GM23338 (cell line): ENCODE measurements at regions not wholly inside any gene's neighbourhood (a gene's known extent, or its start where the extent isn't known, plus 50 kb on each side); places are given as distances from the start of the nearest gene placed in this dataset.

Source experiments
- ATAC-seq: fragments of 200-7000 bp; cut with Tn5 transposase; 3 replicates; pipeline ENCODE4 v1.9.1; 2020
- DNase-seq: peaks from one replicate; pipeline ENCODE4 v3.0.0-alpha.2; 2015; ENCODE audit warnings: low spot score
- H2AFZ ChIP-seq: fragments of 200-600 bp; sonication (generic); 2 replicates; pipeline ENCODE4 v1.8.0; 2016; ENCODE audit warnings: antibody characterized with exemption, mild to moderate bottlenecking, moderate library complexity
- H3F3A ChIP-seq: fragments of 200-600 bp; sonication (generic); replicated peaks from 2 replicates; pipeline ENCODE4 v1.8.0; 2017; ENCODE audit warnings: antibody characterized with exemption, mixed run types, low read depth
- H3K27ac ChIP-seq: fragments of 200-600 bp; sonication (generic); 2 replicates; pipeline ENCODE4 v1.6.1; 2016; ENCODE audit warnings: low read depth
- H3K27me3 ChIP-seq: fragments of 200-600 bp; sonication (generic); 2 replicates; pipeline ENCODE4 v1.8.0; 2016; ENCODE audit warnings: mild to moderate bottlenecking, mixed run types, moderate library complexity; ENCODE audit not compliant: insufficient read depth
- H3K36me3 ChIP-seq: fragments of 200-600 bp; sonication (generic); 2 replicates; pipeline ENCODE4 v1.8.0; 2016; ENCODE audit warnings: mild to moderate bottlenecking; ENCODE audit not compliant: insufficient read depth
- H3K4me1 ChIP-seq: fragments of 200-600 bp; sonication (generic); 2 replicates; pipeline ENCODE4 v1.8.0; 2016; ENCODE audit warnings: mild to moderate bottlenecking, moderate library complexity; ENCODE audit not compliant: insufficient read depth
- H3K4me2 ChIP-seq: fragments of 200-600 bp; sonication (generic); 2 replicates; pipeline ENCODE4 v1.7.1; 2017; ENCODE audit warnings: mixed run types
- H3K4me3 ChIP-seq: fragments of 200-600 bp; sonication (generic); 2 replicates; pipeline ENCODE4 v1.6.1; 2016; ENCODE audit warnings: mixed run types
- H3K79me2 ChIP-seq: fragments of 200-600 bp; sonication (generic); replicated peaks from 2 replicates; pipeline ENCODE4 v1.8.0; 2017; ENCODE audit warnings: mild to moderate bottlenecking; ENCODE audit not compliant: insufficient read depth
- H3K9me2 ChIP-seq: fragments of 200-600 bp; sonication (generic); 2 replicates; pipeline ENCODE4 v1.8.0; 2017; ENCODE audit not compliant: insufficient read depth
- H4K20me1 ChIP-seq: fragments of 200-600 bp; sonication (generic); replicated peaks from 2 replicates; pipeline ENCODE4 v1.8.0; 2017; ENCODE audit warnings: mild to moderate bottlenecking; ENCODE audit not compliant: insufficient read depth
- H3K27ac Mint-ChIP-seq: 2 replicates; pipeline ENCODE4 v1.8.0; 2020; ENCODE audit warnings: inconsistent platforms, mild to moderate bottlenecking, moderate library complexity, mixed read lengths
- H3K27me3 Mint-ChIP-seq: 3 replicates; pipeline ENCODE4 v1.8.0; 2022; ENCODE audit warnings: low read depth, mild to moderate bottlenecking, moderate library complexity, mixed read lengths, inconsistent platforms; ENCODE audit not compliant: insufficient read depth, poor library complexity
- H3K36me3 Mint-ChIP-seq: 3 replicates; pipeline ENCODE4 v1.8.0; 2021; ENCODE audit warnings: low read depth, mild to moderate bottlenecking, inconsistent platforms, moderate library complexity, mixed read lengths
- H3K4me1 Mint-ChIP-seq: 3 replicates; pipeline ENCODE4 v1.8.0; 2020; ENCODE audit warnings: mild to moderate bottlenecking, inconsistent platforms, mixed read lengths
- H3K4me3 Mint-ChIP-seq: 3 replicates; pipeline ENCODE4 v1.8.0; 2021; ENCODE audit warnings: moderate library complexity, mild to moderate bottlenecking, inconsistent platforms, mixed read lengths
- H3K9me3 Mint-ChIP-seq: 3 replicates; pipeline ENCODE4 v1.8.0; 2020; ENCODE audit warnings: moderate library complexity, mild to moderate bottlenecking, inconsistent platforms, mixed read lengths
- CREB1 ChIP-seq: fragments of 250-450 bp; sonication (Bioruptor Pico); IDR thresholded peaks from 2 replicates; pipeline ENCODE4 v1.5.0; 2020; ENCODE audit warnings: low read depth, mild to moderate bottlenecking, moderate library complexity
- POLR2AphosphoS5 ChIP-seq: IDR thresholded peaks from 2 replicates; pipeline ENCODE4 v1.6.1; 2016; ENCODE audit warnings: antibody characterized with exemption, low read depth
- STAT1 ChIP-seq: IDR thresholded peaks from one replicate; pipeline ENCODE4 v1.6.1; 2016; ENCODE audit warnings: antibody characterized with exemption; ENCODE audit not compliant: unreplicated experiment
- ZNF114 ChIP-seq: fragments of 250-450 bp; sonication (Bioruptor Pico); IDR thresholded peaks from 2 replicates; pipeline ENCODE4 v1.5.0; 2020; ENCODE audit warnings: mild to moderate bottlenecking, moderate library complexity
- TF ChIP-seq, protein P1 (sequence below): IDR thresholded peaks from one replicate; pipeline ENCODE4 v1.6.1; 2018; ENCODE audit warnings: antibody characterized with exemption; ENCODE audit not compliant: unreplicated experiment
- TF ChIP-seq, protein P2 (sequence below): fragments of 250-450 bp; sonication (Bioruptor Pico); IDR thresholded peaks from 2 replicates; pipeline ENCODE4 v1.5.0; 2020; ENCODE audit warnings: mild to moderate bottlenecking, moderate library complexity
- TF ChIP-seq, protein P3 (sequence below), 2 experiments: fragments of 200-600 bp in 1 of 2; sonication (generic) in 1 of 2; conservative IDR thresholded peaks; 2 replicates each; pipeline versions ENCODE4 v1.5.1 to v1.6.1; 2016 to 2017; ENCODE audit warnings: antibody characterized with exemption in 2 of 2, low read depth in 2 of 2, mild to moderate bottlenecking in 2 of 2, moderate library complexity in 1 of 2

DNA sequence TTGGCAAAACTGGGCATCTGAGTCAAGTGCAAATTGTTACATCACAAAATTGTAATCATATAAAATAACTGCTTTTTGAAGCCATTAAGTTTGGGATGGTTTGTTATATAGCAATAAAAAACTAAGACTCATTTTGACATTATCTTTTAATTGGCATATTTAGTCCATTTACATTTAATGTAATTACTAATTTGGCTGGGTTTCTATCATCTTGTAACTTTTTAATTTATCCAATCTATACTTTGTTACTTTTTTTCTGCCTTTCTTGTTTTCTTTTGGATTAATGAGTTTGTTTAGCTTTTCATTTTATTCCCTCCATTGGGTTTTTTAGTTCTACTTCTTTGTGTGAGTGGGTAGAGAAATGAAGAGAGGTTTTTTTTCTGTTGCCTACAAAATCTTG lies 76.3 kb downstream of the DRAM2 start:
- Mint-ChIP-seq H3K9me3 (peaks cover 46% of the 10 kb centered on the region), H3K36me3 (no peaks in the 10 kb centered on the region), H3K4me1 (no peaks in the 10 kb centered on the region), H3K4me3 (no peak overlapping the region), H3K27me3 (no peaks in the 10 kb centered on the region), H3K27ac (no peak overlapping the region)
- no peak for DNase-seq
- Histone ChIP-seq H3K27me3 (no peaks in the 10 kb centered on the region), H3K27ac (no peak overlapping the region), H3K4me1 (no peaks in the 10 kb centered on the region), H2AFZ (no peak overlapping the region), H3K36me3 (peaks cover 2% of the 10 kb centered on the region; the same call in 1 of the 2 replicates), H3K4me2 (no peak overlapping the region), H4K20me1 (no peaks in the 10 kb centered on the region), H3K4me3 (no peak overlapping the region), H3F3A (no peaks in the 10 kb centered on the region), H3K79me2 (no peaks in the 10 kb centered on the region), H3K9me2 (0 out of 2 replicates have a peak, but pooled peaks cover 4% of the 10 kb centered on the region)
- no peak for ATAC-seq
- no peak for TF ChIP-seq CREB1 (CRISPR knock-in tag)
- TF ChIP-seq POLR2AphosphoS5: no peak
- TF ChIP-seq ZNF114 (CRISPR knock-in tag): no peak
- no peak for TF ChIP-seq STAT1
- TF ChIP-seq, protein P1, sequence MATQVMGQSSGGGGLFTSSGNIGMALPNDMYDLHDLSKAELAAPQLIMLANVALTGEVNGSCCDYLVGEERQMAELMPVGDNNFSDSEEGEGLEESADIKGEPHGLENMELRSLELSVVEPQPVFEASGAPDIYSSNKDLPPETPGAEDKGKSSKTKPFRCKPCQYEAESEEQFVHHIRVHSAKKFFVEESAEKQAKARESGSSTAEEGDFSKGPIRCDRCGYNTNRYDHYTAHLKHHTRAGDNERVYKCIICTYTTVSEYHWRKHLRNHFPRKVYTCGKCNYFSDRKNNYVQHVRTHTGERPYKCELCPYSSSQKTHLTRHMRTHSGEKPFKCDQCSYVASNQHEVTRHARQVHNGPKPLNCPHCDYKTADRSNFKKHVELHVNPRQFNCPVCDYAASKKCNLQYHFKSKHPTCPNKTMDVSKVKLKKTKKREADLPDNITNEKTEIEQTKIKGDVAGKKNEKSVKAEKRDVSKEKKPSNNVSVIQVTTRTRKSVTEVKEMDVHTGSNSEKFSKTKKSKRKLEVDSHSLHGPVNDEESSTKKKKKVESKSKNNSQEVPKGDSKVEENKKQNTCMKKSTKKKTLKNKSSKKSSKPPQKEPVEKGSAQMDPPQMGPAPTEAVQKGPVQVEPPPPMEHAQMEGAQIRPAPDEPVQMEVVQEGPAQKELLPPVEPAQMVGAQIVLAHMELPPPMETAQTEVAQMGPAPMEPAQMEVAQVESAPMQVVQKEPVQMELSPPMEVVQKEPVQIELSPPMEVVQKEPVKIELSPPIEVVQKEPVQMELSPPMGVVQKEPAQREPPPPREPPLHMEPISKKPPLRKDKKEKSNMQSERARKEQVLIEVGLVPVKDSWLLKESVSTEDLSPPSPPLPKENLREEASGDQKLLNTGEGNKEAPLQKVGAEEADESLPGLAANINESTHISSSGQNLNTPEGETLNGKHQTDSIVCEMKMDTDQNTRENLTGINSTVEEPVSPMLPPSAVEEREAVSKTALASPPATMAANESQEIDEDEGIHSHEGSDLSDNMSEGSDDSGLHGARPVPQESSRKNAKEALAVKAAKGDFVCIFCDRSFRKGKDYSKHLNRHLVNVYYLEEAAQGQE: no peak
- TF ChIP-seq, protein P2, sequence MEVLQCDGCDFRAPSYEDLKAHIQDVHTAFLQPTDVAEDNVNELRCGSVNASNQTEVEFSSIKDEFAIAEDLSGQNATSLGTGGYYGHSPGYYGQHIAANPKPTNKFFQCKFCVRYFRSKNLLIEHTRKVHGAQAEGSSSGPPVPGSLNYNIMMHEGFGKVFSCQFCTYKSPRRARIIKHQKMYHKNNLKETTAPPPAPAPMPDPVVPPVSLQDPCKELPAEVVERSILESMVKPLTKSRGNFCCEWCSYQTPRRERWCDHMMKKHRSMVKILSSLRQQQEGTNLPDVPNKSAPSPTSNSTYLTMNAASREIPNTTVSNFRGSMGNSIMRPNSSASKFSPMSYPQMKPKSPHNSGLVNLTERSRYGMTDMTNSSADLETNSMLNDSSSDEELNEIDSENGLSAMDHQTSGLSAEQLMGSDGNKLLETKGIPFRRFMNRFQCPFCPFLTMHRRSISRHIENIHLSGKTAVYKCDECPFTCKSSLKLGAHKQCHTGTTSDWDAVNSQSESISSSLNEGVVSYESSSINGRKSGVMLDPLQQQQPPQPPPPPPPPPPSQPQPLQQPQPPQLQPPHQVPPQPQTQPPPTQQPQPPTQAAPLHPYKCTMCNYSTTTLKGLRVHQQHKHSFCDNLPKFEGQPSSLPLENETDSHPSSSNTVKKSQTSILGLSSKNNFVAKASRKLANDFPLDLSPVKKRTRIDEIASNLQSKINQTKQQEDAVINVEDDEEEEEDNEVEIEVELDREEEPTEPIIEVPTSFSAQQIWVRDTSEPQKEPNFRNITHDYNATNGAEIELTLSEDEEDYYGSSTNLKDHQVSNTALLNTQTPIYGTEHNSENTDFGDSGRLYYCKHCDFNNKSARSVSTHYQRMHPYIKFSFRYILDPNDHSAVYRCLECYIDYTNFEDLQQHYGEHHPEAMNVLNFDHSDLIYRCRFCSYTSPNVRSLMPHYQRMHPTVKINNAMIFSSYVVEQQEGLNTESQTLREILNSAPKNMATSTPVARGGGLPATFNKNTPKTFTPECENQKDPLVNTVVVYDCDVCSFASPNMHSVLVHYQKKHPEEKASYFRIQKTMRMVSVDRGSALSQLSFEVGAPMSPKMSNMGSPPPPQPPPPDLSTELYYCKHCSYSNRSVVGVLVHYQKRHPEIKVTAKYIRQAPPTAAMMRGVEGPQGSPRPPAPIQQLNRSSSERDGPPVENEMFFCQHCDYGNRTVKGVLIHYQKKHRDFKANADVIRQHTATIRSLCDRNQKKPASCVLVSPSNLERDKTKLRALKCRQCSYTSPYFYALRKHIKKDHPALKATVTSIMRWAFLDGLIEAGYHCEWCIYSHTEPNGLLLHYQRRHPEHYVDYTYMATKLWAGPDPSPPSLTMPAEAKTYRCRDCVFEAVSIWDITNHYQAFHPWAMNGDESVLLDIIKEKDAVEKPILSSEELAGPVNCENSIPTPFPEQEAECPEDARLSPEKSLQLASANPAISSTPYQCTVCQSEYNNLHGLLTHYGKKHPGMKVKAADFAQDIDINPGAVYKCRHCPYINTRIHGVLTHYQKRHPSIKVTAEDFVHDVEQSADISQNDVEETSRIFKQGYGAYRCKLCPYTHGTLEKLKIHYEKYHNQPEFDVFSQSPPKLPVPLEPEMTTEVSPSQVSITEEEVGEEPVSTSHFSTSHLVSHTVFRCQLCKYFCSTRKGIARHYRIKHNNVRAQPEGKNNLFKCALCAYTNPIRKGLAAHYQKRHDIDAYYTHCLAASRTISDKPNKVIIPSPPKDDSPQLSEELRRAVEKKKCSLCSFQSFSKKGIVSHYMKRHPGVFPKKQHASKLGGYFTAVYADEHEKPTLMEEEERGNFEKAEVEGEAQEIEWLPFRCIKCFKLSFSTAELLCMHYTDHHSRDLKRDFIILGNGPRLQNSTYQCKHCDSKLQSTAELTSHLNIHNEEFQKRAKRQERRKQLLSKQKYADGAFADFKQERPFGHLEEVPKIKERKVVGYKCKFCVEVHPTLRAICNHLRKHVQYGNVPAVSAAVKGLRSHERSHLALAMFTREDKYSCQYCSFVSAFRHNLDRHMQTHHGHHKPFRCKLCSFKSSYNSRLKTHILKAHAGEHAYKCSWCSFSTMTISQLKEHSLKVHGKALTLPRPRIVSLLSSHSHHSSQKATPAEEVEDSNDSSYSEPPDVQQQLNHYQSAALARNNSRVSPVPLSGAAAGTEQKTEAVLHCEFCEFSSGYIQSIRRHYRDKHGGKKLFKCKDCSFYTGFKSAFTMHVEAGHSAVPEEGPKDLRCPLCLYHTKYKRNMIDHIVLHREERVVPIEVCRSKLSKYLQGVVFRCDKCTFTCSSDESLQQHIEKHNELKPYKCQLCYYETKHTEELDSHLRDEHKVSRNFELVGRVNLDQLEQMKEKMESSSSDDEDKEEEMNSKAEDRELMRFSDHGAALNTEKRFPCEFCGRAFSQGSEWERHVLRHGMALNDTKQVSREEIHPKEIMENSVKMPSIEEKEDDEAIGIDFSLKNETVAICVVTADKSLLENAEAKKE (CRISPR knock-in tag): no peak
- TF ChIP-seq, protein P3, sequence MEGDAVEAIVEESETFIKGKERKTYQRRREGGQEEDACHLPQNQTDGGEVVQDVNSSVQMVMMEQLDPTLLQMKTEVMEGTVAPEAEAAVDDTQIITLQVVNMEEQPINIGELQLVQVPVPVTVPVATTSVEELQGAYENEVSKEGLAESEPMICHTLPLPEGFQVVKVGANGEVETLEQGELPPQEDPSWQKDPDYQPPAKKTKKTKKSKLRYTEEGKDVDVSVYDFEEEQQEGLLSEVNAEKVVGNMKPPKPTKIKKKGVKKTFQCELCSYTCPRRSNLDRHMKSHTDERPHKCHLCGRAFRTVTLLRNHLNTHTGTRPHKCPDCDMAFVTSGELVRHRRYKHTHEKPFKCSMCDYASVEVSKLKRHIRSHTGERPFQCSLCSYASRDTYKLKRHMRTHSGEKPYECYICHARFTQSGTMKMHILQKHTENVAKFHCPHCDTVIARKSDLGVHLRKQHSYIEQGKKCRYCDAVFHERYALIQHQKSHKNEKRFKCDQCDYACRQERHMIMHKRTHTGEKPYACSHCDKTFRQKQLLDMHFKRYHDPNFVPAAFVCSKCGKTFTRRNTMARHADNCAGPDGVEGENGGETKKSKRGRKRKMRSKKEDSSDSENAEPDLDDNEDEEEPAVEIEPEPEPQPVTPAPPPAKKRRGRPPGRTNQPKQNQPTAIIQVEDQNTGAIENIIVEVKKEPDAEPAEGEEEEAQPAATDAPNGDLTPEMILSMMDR (conservative IDR thresholded peaks at IDR 0.05; ENCODE audit: low read depth in 2 of 2): no peak
